GM06990 (cell line): ENCODE measurements at regions not wholly inside any gene's neighbourhood (a gene's known extent, or its start where the extent isn't known, plus 50 kb on each side); places are given as distances from the start of the nearest gene placed in this dataset.

Experiments
- DNase-seq: peaks from one replicate; pipeline ENCODE4 v3.0.0-alpha.2; 2011; ENCODE audit not compliant: insufficient read length; ENCODE audit errors: extremely low read depth
- H3K27me3 ChIP-seq: replicated peaks from 2 replicates; pipeline ENCODE4 v1.6.0; 2011; ENCODE audit warnings: low read length; ENCODE audit not compliant: control insufficient read depth, insufficient read depth
- H3K36me3 ChIP-seq: 2 replicates; pipeline ENCODE4 v1.5.1; 2011; ENCODE audit warnings: low read length; ENCODE audit not compliant: control insufficient read depth, insufficient read depth
- H3K4me3 ChIP-seq: replicated peaks from 2 replicates; pipeline ENCODE4 v1.5.1; 2011; ENCODE audit warnings: low read depth, mild to moderate bottlenecking, control low read depth, low read length
- TF ChIP-seq, protein P1 (sequence below): IDR thresholded peaks from 2 replicates; pipeline ENCODE4 v1.5.1; 2011; ENCODE audit warnings: low read length, control low read depth, mild to moderate bottlenecking, inconsistent platforms; ENCODE audit not compliant: insufficient read depth, poor library complexity, severe bottlenecking

DNA sequence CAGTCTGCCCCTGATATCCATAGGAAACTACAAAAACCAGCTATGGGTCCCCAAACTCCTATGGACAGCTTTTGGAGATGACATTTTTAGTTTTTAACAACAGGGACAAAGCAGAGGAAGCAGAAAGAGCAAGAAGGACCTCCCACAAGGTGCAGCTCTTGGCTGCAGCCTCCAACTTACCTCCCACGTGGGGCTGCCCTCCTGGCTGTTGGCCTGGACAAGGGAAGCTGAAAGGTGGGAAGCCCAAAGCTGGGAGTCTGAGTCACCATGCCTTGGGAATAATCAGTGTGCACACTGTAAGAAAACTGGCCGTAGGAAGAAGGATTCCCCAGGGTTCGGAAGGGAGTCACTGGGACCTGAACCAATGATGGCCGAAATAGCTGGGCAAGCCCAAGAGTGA lies 51.8 kb upstream of the PAX1 start:
- no peak for DNase-seq
- Histone ChIP-seq H3K4me3 (no peak overlapping the region), H3K36me3 (no peaks in the 10 kb centered on the region), H3K27me3 (no peaks in the 10 kb centered on the region)
- TF ChIP-seq, protein P1, sequence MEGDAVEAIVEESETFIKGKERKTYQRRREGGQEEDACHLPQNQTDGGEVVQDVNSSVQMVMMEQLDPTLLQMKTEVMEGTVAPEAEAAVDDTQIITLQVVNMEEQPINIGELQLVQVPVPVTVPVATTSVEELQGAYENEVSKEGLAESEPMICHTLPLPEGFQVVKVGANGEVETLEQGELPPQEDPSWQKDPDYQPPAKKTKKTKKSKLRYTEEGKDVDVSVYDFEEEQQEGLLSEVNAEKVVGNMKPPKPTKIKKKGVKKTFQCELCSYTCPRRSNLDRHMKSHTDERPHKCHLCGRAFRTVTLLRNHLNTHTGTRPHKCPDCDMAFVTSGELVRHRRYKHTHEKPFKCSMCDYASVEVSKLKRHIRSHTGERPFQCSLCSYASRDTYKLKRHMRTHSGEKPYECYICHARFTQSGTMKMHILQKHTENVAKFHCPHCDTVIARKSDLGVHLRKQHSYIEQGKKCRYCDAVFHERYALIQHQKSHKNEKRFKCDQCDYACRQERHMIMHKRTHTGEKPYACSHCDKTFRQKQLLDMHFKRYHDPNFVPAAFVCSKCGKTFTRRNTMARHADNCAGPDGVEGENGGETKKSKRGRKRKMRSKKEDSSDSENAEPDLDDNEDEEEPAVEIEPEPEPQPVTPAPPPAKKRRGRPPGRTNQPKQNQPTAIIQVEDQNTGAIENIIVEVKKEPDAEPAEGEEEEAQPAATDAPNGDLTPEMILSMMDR = no peak

DNA sequence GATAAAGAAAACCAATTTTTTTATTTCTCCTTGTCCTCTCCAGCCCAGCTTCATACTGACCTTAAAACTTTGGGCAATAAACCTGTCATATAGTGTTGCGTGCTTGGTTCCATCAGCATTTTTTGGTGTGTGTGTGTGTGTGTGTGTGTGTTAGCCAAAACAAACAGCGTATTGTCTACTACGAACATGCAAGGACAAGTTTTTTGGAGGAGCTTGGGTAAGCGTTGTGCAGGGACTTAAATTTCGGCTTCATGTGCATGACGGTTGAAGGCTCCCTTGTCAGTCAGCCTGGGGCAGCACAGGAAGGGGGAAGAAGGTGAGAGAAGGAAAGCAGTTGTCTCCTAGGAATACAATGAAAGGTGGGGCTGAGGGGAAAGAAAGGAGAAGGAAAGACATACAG lies 62.0 kb upstream of the PAX1 start:
- Histone ChIP-seq H3K4me3 (no peak overlapping the region), H3K36me3 (no peaks in the 10 kb centered on the region), H3K27me3 (no peaks in the 10 kb centered on the region)
- DNase-seq = no peak
- TF ChIP-seq, protein P1 = no peak

DNA sequence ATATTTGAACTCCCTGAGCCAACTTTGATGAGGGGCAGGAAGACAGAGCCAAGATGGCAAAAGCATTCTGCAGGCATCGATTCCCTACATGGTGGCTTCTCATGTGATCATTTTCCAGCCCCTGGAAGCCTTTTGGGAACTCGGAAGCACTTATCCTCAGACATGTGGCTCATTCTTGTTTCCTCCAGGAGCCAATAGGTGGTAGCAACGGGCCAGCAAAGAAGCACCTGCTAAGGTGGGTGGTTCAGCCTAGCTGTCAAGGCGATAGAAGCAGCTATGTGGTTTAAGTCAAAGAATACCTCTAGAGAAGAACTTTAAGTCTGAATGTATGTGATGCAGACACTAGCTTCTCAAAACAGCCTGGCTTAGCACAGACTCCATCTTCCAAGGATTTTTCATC lies 64.9 kb upstream of the PAX1 start:
- Histone ChIP-seq H3K36me3 (no peaks in the 10 kb centered on the region), H3K4me3 (no peak overlapping the region), H3K27me3 (no peaks in the 10 kb centered on the region)
- DNase-seq = no peak
- TF ChIP-seq, protein P1 = peak; percentile 42

DNA sequence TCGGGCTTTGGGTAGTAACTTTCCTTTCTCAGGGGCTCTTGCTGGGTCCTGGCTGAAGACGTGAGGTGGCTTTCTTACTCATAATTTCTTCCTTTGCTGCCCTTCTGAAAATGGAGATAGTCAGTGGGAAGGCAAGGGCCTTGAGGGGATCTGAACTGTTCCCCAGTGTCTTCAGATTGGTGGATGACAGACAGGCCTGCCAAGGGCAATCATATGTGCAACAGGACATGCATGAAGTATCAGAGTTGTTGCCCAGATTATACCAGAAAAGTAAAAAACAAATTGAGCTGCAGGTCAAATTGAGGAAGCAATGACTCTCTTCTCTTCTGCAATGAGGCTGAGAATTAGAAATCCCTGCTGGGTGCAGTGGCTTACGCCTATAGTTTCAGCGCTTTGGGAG lies 71.6 kb upstream of the PAX1 start:
- DNase-seq = no peak
- no peaks in the 10 kb centered on the region for H3K36me3 ChIP-seq
- TF ChIP-seq, protein P1 = no peak
- H3K27me3 ChIP-seq = no peaks in the 10 kb centered on the region
- H3K4me3 ChIP-seq = no peak overlapping the region

DNA sequence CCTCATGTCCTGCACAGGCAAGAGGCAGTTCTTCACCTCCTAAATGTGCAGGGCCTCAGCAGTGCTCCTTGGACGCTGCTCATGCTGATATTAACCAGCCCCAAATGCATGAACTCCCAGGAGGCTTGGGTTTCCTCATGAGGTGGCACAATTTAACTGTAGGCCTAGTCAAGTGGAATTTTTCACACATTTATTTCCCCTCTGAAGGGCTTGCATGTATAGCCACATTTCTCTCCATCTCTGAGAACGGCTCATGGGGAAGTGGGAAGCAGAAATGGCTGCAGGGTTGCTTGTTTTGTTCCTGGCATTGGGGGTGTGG lies 72.8 kb upstream of the PAX1 start:
- H3K27me3 ChIP-seq = no peaks in the 10 kb centered on the region; the same call in 1 of the 2 replicates
- TF ChIP-seq, protein P1 = no peak
- DNase-seq = no peak
- H3K36me3 ChIP-seq = no peaks in the 10 kb centered on the region
- no peak overlapping the region for H3K4me3 ChIP-seq

DNA sequence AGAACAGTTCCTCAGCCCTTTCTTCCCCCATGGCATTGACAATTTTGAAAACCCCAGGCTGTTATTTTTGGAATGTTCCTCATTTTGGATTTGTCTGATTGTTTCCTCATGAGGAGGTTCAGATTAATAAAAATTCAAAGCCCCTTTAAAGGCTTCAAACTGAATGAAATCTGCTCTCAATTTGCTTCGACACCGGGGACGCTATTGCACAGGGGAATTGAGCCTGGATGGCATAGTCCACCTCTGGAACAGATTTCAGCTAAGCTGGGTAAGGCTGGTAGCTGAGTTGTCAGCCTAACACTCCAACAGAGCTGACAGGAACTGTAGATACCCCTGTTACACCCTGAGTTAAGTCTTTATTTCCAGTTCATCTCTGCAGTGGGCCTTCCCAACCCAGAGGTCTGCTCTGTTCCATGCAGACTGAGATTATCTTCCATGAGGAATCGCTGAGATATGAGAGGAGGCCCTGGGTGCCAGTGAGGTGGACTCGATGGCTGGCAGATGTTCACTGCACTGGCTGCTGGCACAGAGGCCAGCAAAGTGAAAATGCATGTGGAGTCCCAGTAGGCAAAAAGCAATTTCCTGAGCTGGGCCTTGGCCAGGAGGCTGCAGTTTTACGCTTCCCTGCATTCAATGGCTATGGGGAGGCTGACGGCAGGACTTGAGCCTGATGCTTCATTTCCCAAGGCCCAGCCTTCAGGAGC lies 73.3 kb upstream of the PAX1 start:
- no peaks in the 10 kb centered on the region for H3K36me3 ChIP-seq

More for the DNA sequence above, 73.3 kb upstream of the PAX1 start:
- TF ChIP-seq, protein P1 = no peak
- DNase-seq = no peak
- no peaks in the 10 kb centered on the region; the same call in 1 of the 2 replicates for H3K27me3 ChIP-seq
- H3K4me3 ChIP-seq = no peak overlapping the region
